Motor neuron (in vitro differentiated cells): ENCODE measurements at regions not wholly inside any gene's neighbourhood (a gene's known extent, or its start where the extent isn't known, plus 50 kb on each side); places are given as distances from the start of the nearest gene placed in this dataset.
A peak's percentile ranks its signal among the peaks of the same experiment; 100 is the strongest.

ENCODE experiments used
- ATAC-seq, 8 experiments: fragments of 200-7000 bp; cut with Tn5 transposase; replicated peaks in 6 of 8; 2 replicates each; pipeline ENCODE4 v1.8.0; 2021; ENCODE audit warnings: mild to moderate bottlenecking in 8 of 8, moderate library complexity in 8 of 8
- H3K27ac ChIP-seq, 2 donors: fragments of 250-450 bp; sonication (Bioruptor Pico); 2 replicates each; pipeline ENCODE4 v1.9.0; 2021; ENCODE audit warnings: antibody characterized with exemption in 2 of 2, mild to moderate bottlenecking in 2 of 2, moderate library complexity in 1 of 2
- H3K4me1 ChIP-seq, 2 donors: fragments of 250-450 bp; sonication (Bioruptor Pico); replicated peaks in 1 of 2; 2 replicates each; pipeline ENCODE4 v1.6.1; 2021; ENCODE audit warnings: antibody characterized with exemption in 2 of 2, mild to moderate bottlenecking in 2 of 2, moderate library complexity in 1 of 2
- H3K4me3 ChIP-seq, 5 donors: fragments of 250-450 bp; sonication (Bioruptor Pico); 2 replicates each; pipeline ENCODE4 v1.9.0; 2021; ENCODE audit warnings: antibody characterized with exemption in 5 of 5, mild to moderate bottlenecking in 5 of 5, moderate library complexity in 4 of 5
- WGBS, 10 experiments: fragments of 450-650 bp; shearing (Covaris generic); methylation state at CpG; one replicate each; pipeline ENCODE4 v1.0.0; 2022; 5-methylcytosine and 5-hydroxymethylcytosine counted together
- in situ Hi-C, 9 experiments: fragments of 400-800 bp; cut with MboI; loops; one replicate each; pipeline ENCODE4 v1.15.0; 2021; ENCODE audit warnings: low sequenced_read_pairs in 9 of 9, low pct_unique_long_range_greater_than_20kb in 2 of 9; ENCODE audit not compliant: unreplicated experiment in 9 of 9

GRCh38 chr2:19748073-19748375 lies 153.8 kb downstream of the TTC32 start:
- Histone ChIP-seq H3K27ac (no peak overlapping the region), H3K4me3 (no peak overlapping the region), H3K4me1 (no peaks in the 10 kb centered on the region)
- in situ Hi-C loops, result no loop called here
- no peak for ATAC-seq
- 53 to 100% (median 60%) methylated on average over 1 to 3 of the region's 6 CpGs; no CpG with 5 or more reads in 7 of the 10 experiments for WGBS, 10 experiments

- Histone ChIP-seq H3K4me1 (no peaks in the 10 kb centered on the region), H3K27ac (no peak overlapping the region), H3K4me3 (no peak overlapping the region)
- ATAC-seq, result no peak
- 60 to 100% (median 83%) methylated on average over 1 to 8 of the region's 10 CpGs for whole genome bisulfite sequencing, 10 experiments
- in situ Hi-C loops, result no loop called here
Observed at GRCh38 chr2:19747310-19748072, 154.3 kb downstream of the TTC32 start.

GRCh38 chr2:19746611-19747309 lies 155.0 kb downstream of the TTC32 start:
- no peak overlapping the region for H3K4me3 ChIP-seq
- H3K4me1 ChIP-seq, result no peaks in the 10 kb centered on the region
- H3K27ac ChIP-seq, result no peak overlapping the region
- peak; percentile 8 to 93 (median 36) for ATAC-seq
- in situ Hi-C loops, result no loop called here
- 50 to 87% (median 70%) methylated on average over 1 to 4 of the region's 13 CpGs; no CpG with 5 or more reads in 5 of the 10 experiments for WGBS, 10 experiments

GRCh38 chr2:19746137-19746600 lies 155.6 kb downstream of the TTC32 start:
- no peaks in the 10 kb centered on the region for H3K4me1 ChIP-seq
- in situ Hi-C loops, result no loop called here
- H3K27ac ChIP-seq, result no peak overlapping the region
- peak in 6 of 8 experiments; percentile 4 to 78 (median 12) for ATAC-seq
- 40 to 100% (median 51%) methylated on average over 1 to 6 of the region's 8 CpGs; no CpG with 5 or more reads in 4 of the 10 experiments for WGBS, 10 experiments
- no peak overlapping the region for H3K4me3 ChIP-seq

DNA sequence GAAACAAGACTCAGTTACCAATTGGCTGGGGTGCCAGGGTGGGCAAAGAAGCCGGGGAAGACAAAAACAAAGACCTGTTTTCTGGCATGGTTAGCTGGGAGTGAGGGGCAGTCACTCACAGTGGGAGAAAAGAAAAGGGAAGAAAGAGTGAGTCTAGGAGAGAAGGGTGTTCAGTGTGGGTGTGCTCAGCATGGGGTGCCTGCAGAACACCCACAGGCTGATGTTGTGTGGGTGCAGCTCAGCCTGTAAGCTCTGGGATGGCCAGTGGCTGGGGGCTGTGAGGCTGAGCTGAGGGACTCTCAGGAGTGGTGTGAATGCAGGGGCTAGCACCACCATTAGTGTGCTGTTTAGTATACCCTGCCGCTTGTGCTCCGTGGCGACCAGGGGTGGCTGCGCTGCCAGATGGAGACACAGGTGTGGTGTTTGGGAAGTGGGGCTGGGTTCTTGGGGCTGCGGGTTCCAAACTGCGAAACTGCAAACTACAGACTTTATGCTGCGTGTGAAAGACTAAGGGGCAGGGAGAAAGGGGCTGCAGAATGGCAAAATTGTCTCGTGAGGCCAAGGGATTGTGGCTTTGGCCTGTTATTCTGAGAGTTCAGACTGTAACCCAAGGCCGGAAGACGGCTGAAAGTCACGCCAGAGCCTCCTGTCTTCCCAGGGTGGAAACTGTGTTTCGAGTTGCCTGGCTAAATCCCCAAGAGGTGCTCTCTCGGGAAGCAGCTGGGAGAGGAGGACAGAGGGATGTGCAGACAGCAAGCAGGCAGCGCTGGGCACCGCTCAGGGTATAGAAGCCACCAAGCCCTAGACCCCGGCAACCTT lies 156.3 kb downstream of the TTC32 start:
- in situ Hi-C loops, result no loop called here
- Histone ChIP-seq H3K4me1 (no peaks in the 10 kb centered on the region), H3K27ac (no peak overlapping the region), H3K4me3 (no peak overlapping the region)
- 60 to 95% (median 82%) methylated on average over 1 to 12 of the region's 17 CpGs; no CpG with 5 or more reads in 2 of the 10 experiments for WGBS, 10 experiments
- ATAC-seq, result no peak

DNA sequence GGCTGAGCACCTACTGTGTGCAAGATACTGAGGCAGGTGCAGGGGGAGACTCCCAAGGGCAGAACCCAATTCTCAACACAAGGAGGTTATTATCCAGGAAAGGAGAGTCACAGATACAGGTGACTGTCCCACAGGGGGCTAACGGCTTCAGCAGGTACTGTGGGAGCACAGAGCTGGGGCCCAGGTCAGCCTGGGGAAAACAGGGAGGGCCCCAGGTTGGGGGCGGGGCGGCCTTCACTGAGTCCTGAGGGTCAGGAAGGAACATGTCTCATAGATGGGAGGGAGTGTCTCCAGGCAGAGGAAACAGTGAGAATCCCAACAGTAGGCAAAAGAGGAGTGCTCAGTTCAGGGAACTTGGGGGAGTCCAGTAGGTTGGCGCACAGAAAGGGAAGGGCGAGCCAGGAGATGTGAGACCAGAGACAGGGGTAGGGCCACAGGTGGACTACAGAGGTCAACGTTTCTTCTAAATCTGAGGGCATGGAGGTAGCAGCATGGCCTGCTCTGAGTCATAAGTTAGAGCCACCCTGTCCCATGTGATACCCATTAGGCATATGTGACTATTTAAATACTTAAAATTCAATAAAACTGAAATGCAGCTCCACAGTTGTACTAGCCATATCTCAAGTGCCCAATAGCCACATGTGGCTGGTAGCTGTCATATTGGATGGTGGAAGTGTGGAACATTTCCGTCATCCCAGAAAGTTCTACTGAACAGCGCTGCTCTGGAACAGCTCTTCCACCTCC lies 157.2 kb downstream of the TTC32 start:
- in situ Hi-C loops, result no loop called here
- 17 to 100% (median 84%) methylated on average over 1 to 6 of the region's 8 CpGs; no CpG with 5 or more reads in 2 of the 10 experiments for WGBS, 10 experiments

DNA sequence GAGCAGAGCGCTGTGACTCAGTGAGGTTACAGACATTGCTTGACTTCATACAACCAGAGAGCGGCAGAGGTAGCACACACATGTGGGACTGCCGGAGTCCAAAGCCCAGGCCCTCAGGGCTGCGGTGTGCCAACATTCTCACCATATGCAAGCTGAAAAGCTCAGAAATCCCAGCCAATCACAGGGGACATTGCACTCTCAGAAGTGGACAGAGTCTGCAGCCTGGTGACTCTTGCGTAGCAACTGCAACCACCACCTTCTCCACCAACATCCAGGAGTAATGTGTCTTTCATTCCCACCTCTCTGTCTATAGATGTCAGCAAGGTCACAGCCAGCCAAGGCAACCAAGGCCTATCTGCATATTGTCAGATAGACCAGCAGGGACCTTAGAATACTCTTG lies 158.1 kb downstream of the TTC32 start:
- H3K4me3 ChIP-seq, result no peak overlapping the region
- no peak overlapping the region for H3K27ac ChIP-seq
- ATAC-seq, result no peak
- in situ Hi-C loops, result no loop called here
- WGBS, 10 experiments, result 60 to 100% (median 90%) methylated on average over 1 to 4 of the region's 5 CpGs; no CpG with 5 or more reads in 5 of the 10 experiments
- H3K4me1 ChIP-seq, result no peaks in the 10 kb centered on the region

More for the DNA sequence above, 157.2 kb downstream of the TTC32 start:
- Histone ChIP-seq H3K4me1 (no peaks in the 10 kb centered on the region), H3K4me3 (no peak overlapping the region), H3K27ac (no peak overlapping the region)
- peak in 2 of 8 experiments; percentile 55 to 72 for ATAC-seq

- in situ Hi-C loops, result no loop called here
- H3K4me1 ChIP-seq, result no peaks in the 10 kb centered on the region
- ATAC-seq, result peak in 2 of 8 experiments; percentile 58 to 79
- no peak overlapping the region for H3K4me3 ChIP-seq
- H3K27ac ChIP-seq, result no peak overlapping the region
- 33 to 100% (median 90%) methylated on average over 1 to 2 of the region's 2 CpGs; no CpG with 5 or more reads in 1 of the 10 experiments for WGBS, 10 experiments
Observed at GRCh38 chr2:19742872-19743271, 158.9 kb downstream of the TTC32 start.

DNA sequence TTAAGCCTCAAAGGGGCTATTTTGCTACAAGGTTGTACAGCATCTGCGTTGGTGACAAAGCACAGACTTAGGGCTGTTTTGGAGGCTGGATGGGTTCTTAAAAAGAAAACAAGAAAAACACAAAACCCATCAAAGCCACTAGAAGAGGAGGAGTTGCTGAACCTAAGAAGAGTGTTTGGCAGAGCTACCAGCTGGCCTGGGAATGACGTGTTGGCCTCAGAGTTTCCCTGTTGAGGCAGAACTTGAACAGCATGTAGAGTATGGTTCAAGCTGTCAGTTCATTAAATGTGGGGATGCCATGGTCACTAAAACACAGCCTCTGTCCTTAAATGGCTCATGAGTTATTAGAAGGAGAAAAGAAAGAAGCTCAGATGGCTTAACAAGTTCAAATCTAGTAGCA lies 162.5 kb downstream of the TTC32 start:
- 19 to 67% (median 51%) methylated on average over 1 to 2 of the region's 2 CpGs; no CpG with 5 or more reads in 6 of the 10 experiments for WGBS, 10 experiments
- in situ Hi-C loops, result no loop called here
- no peak overlapping the region for H3K27ac ChIP-seq
- H3K4me1 ChIP-seq, result peaks cover 0 to 2% of the 10 kb centered on the region in 2 donors
- no peak overlapping the region for H3K4me3 ChIP-seq
- no peak for ATAC-seq

- in situ Hi-C loops, result no loop called here
- no peak overlapping the region for H3K4me3 ChIP-seq
- H3K27ac ChIP-seq, result no peak overlapping the region
- WGBS, 10 experiments, result 17 to 70% (median 49%) methylated on average over 1 to 8 of the region's 11 CpGs; no CpG with 5 or more reads in 2 of the 10 experiments
- peaks cover 0 to 2% of the 10 kb centered on the region in 2 donors for H3K4me1 ChIP-seq
- no peak for ATAC-seq
Observed at GRCh38 chr2:19738707-19739106, 163.1 kb downstream of the TTC32 start.

DNA sequence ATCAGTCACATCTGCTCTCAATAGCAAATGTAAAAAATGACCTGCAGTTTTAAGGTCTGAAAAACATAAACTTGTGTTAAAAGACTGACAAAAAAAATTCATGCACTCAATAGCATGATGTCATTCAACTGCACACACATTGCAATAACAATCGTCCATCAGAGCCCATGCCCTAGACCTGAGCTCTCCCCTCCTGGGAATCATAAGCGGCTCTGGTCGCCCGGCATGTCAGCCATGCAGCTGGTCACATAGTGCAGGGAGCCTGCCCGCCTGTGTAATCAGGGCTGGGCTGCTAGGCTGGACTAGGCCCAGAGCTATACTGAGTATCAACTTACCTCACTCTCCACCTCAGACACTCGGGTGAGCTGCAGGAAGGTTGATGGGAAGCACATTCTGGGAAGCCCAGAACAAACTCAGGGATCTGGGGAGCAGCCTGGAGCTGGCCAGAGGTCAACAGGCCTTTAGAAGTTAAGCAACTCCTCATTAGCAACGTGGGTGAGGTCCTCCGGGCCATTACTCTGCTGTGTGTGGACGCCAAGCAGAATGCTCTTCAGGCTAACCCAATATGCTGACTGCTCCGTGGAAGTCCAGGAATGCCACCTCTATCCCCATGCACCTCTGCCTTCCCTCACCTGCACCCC lies 165.5 kb downstream of the TTC32 start:
- WGBS, 10 experiments, result 47 to 83% (median 70%) methylated on average over 2 to 9 of the region's 10 CpGs; no CpG with 5 or more reads in 4 of the 10 experiments
- no peak overlapping the region for H3K4me3 ChIP-seq
- peak; percentile 53 to 99 (median 81) for ATAC-seq
- H3K27ac ChIP-seq, result peak overlapping the region in 1 of 2 donors; percentile 44
- peaks cover 0 to 2% of the 10 kb centered on the region in 2 donors for H3K4me1 ChIP-seq
- in situ Hi-C loops, result no loop called here

GRCh38 chr2:19733951-19734425 lies 167.8 kb downstream of the TTC32 start:
- 14 to 79% (median 58%) methylated on average over 1 to 3 of the region's 3 CpGs; no CpG with 5 or more reads in 2 of the 10 experiments for WGBS, 10 experiments
- peak in 3 of 8 experiments; percentile 21 to 58 (median 30) for ATAC-seq
- H3K4me3 ChIP-seq, result no peak overlapping the region
- peaks cover 0 to 2% of the 10 kb centered on the region in 2 donors for H3K4me1 ChIP-seq
- no peak overlapping the region for H3K27ac ChIP-seq
- in situ Hi-C loops, result no loop called here
